T-cell (primary cell): ENCODE measurements at regions not wholly inside any gene's neighbourhood (a gene's known extent, or its start where the extent isn't known, plus 50 kb on each side); places are given as distances from the start of the nearest gene placed in this dataset.

ENCODE experiments used
- ATAC-seq, 4 experiments: fragments of 200-7000 bp in 3 of 4; fragments of 150-1000 bp in 1 of 4; cut with Tn5 transposase; replicated peaks in 1 of 4; 1 replicate in 3 of 4; 2 replicates in 1 of 4; pipeline ENCODE4 v1.10.0; 2021; ENCODE audit warnings: moderate library complexity in 3 of 4, mild to moderate bottlenecking in 2 of 4, moderate number of reproducible peaks in 1 of 4
- CTCF ChIA-PET, 2 donors: fragments of 300-600 bp; sonication (Branson Sonifier 250); formaldehyde crosslinking; loops; one replicate each; lab custom pipeline; 2022; ENCODE audit warnings: antibody characterized with exemption in 2 of 2; lab: Charles Lee
- POLR2A ChIA-PET, 2 donors: fragments of 300-600 bp; sonication (Branson Sonifier 250); formaldehyde crosslinking; loops; one replicate each; lab custom pipeline; 2022; ENCODE audit warnings: antibody characterized with exemption in 2 of 2; lab: Charles Lee
- DNase-seq, 35 experiments: peaks; one replicate each; pipeline versions ENCODE4 v3.0.0 to v3.0.0-alpha.2; 2013 to 2023
- H3K27ac ChIP-seq: one replicate; pipeline ENCODE4 v1.5.1; 2013; ENCODE audit warnings: low read length
- H3K27me3 ChIP-seq, 2 experiments: replicated peaks in 1 of 2; 1 replicate in 1 of 2; 2 replicates in 1 of 2; pipeline versions ENCODE4 v1.6.1 to v1.7.0; 2013; ENCODE audit warnings: low read length in 1 of 2, mixed read lengths in 1 of 2; ENCODE audit not compliant: control insufficient read depth in 2 of 2, insufficient read depth in 2 of 2; ENCODE audit errors: extremely low read depth in 1 of 2
- H3K36me3 ChIP-seq, 2 donors: 1 replicate in 1 of 2; 2 replicates in 1 of 2; pipeline versions ENCODE4 v1.6.1 to v1.7.0; 2013; ENCODE audit warnings: low read length in 1 of 2; ENCODE audit not compliant: control insufficient read depth in 2 of 2, insufficient read depth in 1 of 2; ENCODE audit errors: extremely low read depth in 1 of 2
- H3K4me1 ChIP-seq, 2 experiments: 1 replicate in 1 of 2; 2 replicates in 1 of 2; pipeline versions ENCODE4 v1.6.1 to v1.7.0; 2013; ENCODE audit warnings: low read length in 2 of 2, mixed read lengths in 1 of 2; ENCODE audit not compliant: insufficient read depth in 2 of 2, control insufficient read depth in 1 of 2; ENCODE audit errors: extremely low read depth in 1 of 2
- H3K4me3 ChIP-seq, 2 donors: 1 replicate in 1 of 2; 2 replicates in 1 of 2; pipeline versions ENCODE4 v1.5.1 to v1.7.0; 2013; ENCODE audit warnings: mild to moderate bottlenecking in 2 of 2, low read length in 1 of 2, moderate library complexity in 1 of 2; ENCODE audit not compliant: control insufficient read depth in 1 of 2; ENCODE audit errors: extremely low read depth in 1 of 2
- H3K9me3 ChIP-seq: 2 replicates; pipeline ENCODE4 v1.7.0; 2013
- H3K27ac Mint-ChIP-seq, 2 donors: one replicate each; pipeline ENCODE4 v1.8.0; 2020 to 2021; ENCODE audit warnings: mild to moderate bottlenecking in 2 of 2, mixed read lengths in 2 of 2
- H3K27me3 Mint-ChIP-seq, 2 donors: one replicate each; pipeline ENCODE4 v1.8.0; 2021 to 2022; ENCODE audit warnings: mixed read lengths in 2 of 2
- H3K36me3 Mint-ChIP-seq: one replicate; pipeline ENCODE4 v1.8.0; 2021; ENCODE audit warnings: mixed read lengths
- H3K4me1 Mint-ChIP-seq, 3 donors: one replicate each; pipeline ENCODE4 v1.8.0; 2020 to 2022; ENCODE audit warnings: mixed read lengths in 3 of 3, mild to moderate bottlenecking in 1 of 3
- H3K4me3 Mint-ChIP-seq, 3 donors: one replicate each; pipeline ENCODE4 v1.8.0; 2020 to 2022; ENCODE audit warnings: mild to moderate bottlenecking in 3 of 3, mixed read lengths in 3 of 3, moderate library complexity in 3 of 3
- H3K9me3 Mint-ChIP-seq, 3 donors: one replicate each; pipeline ENCODE4 v1.8.0; 2020 to 2022; ENCODE audit warnings: mixed read lengths in 3 of 3
- WGBS: methylation state at CpG from one replicate; pipeline ENCODE4 v1.1.5; 2013; ENCODE audit warnings: missing lambda C conversion rate; ENCODE audit not compliant: insufficient coverage; 5-methylcytosine and 5-hydroxymethylcytosine counted together

DNA sequence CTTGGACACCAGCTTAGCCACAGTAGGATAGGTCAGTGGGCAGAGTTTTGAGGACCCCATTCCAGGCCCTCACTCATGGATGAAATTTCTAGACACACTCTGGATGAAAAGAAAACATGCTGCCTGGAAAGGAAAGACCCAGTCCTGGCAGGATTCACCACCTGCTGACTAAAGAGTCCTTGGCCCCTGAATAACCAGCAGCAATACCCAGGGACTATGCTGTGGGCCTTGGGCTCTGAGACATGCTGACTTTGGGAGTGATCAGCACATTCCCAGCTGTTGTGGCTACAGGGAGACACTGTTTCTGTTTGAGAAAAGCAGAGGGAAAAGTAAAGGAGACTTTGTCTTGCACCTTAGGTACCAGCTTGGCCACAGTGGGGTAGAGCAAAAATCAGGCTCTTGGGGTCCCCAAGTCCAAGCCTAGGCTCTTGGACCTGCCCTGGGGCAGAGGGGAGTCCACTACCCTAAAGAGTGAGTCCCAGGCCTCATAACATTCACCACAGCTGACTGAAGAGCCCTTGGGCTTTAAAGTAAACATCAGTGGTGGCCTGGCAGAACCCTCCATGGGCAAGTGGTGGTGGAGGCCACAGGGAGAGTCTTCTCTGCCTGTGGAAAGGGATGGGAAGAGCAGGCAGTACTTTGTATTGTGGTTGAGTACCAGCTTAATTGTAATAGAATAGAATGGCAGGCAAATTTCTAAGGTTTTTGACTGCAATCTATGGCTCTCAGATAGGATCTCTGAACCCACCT, 516.8 kb downstream of the BCKDHB start:
- Mint-ChIP-seq H3K36me3 (no peaks in the 10 kb centered on the region), H3K4me1 (no peaks in the 10 kb centered on the region), H3K9me3 (peaks cover 7 to 20% (median 13%) of the 10 kb centered on the region in 3 donors), H3K4me3 (no peak overlapping the region), H3K27ac (no peak overlapping the region), H3K27me3 (peaks cover 0 to 3% of the 10 kb centered on the region in 2 donors)
- no peaks in the 10 kb centered on the region for H3K36me3 ChIP-seq
- ChIA-PET CTCF (no interaction called here), POLR2A (no interaction called here)
- no peak for ATAC-seq
- H3K4me1 ChIP-seq, result no peaks in the 10 kb centered on the region
- no peaks in the 10 kb centered on the region for H3K27me3 ChIP-seq
- H3K9me3 ChIP-seq, result peaks cover 3% of the 10 kb centered on the region
- no peak overlapping the region for H3K4me3 ChIP-seq
- H3K27ac ChIP-seq, result no peak overlapping the region
- no peak for DNase-seq

DNA sequence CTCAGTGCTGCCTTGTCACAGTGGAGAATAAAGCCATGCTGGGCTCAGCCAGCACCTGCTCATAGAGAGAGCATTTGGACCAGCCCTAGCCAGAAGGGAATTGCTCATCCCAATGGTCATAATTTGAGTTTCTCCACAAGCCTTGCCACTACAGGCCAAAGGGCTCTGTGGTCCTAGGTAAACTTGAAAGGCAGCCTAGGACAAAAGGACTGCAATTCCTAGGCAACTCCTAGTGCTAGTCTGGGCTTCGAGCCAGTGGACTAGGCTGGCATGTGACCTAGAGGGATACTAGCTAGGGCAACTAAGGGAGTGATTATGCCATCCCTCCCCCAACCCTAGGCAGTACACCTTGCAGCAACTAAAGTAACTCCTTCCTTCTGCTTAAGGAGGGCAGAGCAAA, 516.2 kb downstream of the BCKDHB start:
- no peak overlapping the region for H3K27ac ChIP-seq
- no CpG with 5 or more reads among the region's 1 CpG for WGBS
- POLR2A ChIA-PET, result no interaction called here
- no peaks in the 10 kb centered on the region for H3K27me3 ChIP-seq
- CTCF ChIA-PET, result no interaction called here
- Mint-ChIP-seq H3K36me3 (no peaks in the 10 kb centered on the region), H3K4me3 (no peak overlapping the region), H3K27me3 (peaks cover 0 to 3% of the 10 kb centered on the region in 2 donors), H3K27ac (no peak overlapping the region), H3K4me1 (no peaks in the 10 kb centered on the region), H3K9me3 (peaks cover 7 to 22% (median 13%) of the 10 kb centered on the region in 3 donors)
- DNase-seq, result no peak
- H3K36me3 ChIP-seq, result no peaks in the 10 kb centered on the region
- peaks cover 3% of the 10 kb centered on the region for H3K9me3 ChIP-seq
- H3K4me1 ChIP-seq, result no peaks in the 10 kb centered on the region
- H3K4me3 ChIP-seq, result no peak overlapping the region
- no peak for ATAC-seq

DNA sequence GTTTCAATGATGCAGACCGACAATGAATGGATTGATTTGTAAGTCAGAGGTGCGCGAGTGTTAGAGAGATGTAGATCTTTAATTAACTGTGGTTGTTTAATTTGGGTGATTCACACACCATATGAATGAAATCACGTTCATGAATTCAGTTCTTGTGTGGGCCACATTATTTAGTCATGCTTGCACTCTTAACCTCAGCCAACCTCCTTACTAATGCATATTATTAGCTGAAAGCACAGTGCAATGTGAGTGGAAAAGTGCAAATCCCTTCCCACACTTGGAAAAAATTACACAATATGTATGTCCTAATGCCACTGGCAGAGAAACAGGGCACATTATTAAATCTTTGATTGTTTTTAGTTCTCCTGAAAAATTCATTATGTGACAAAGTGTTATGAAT, 512.5 kb downstream of the BCKDHB start:
- ChIA-PET POLR2A (no interaction called here), CTCF (no interaction called here)
- Histone ChIP-seq H3K27ac (no peak overlapping the region), H3K27me3 (no peaks in the 10 kb centered on the region), H3K36me3 (no peaks in the 10 kb centered on the region), H3K4me3 (no peak overlapping the region), H3K4me1 (no peaks in the 10 kb centered on the region), H3K9me3 (peaks cover 3% of the 10 kb centered on the region)
- H3K27me3 Mint-ChIP-seq, result no peaks in the 10 kb centered on the region
- H3K36me3 Mint-ChIP-seq, result no peaks in the 10 kb centered on the region
- WGBS, result no CpG with 5 or more reads among the region's 4 CpGs
- no peak overlapping the region for H3K27ac Mint-ChIP-seq
- no peaks in the 10 kb centered on the region for H3K4me1 Mint-ChIP-seq
- H3K9me3 Mint-ChIP-seq, result peaks cover 2 to 14% (median 9%) of the 10 kb centered on the region in 3 donors
- ATAC-seq (no peak), DNase-seq (no peak)
- no peak overlapping the region for H3K4me3 Mint-ChIP-seq

DNA sequence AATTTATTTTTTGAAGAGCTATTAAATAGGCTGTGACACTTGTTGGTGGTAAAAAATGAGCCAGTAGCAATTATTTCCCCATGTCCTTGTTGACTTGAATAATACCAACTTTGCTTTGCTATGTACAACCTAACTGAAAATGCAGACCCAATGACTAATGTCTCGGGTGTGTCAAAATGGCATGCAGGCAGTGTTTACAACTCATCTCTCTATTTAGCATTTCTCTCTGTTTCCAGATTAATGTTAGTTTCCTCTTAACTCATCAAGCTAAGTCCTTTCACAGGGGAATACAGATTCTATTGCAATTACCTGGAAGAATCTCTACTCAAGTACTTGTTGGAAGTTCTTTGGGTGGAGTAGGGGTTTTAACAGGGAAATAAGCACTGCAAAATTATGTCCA, 504.4 kb downstream of the BCKDHB start:
- H3K9me3 Mint-ChIP-seq, result peaks cover 0 to 11% (median 6%) of the 10 kb centered on the region in 3 donors
- no peaks in the 10 kb centered on the region for H3K4me1 ChIP-seq
- no peaks in the 10 kb centered on the region for H3K36me3 ChIP-seq
- DNase-seq (no peak), ATAC-seq (no peak)
- WGBS, result 100% methylated on average over 1 of the region's 1 CpG
- H3K27me3 Mint-ChIP-seq, result peaks cover 0 to 8% of the 10 kb centered on the region in 2 donors
- no peak overlapping the region for H3K4me3 Mint-ChIP-seq
- H3K36me3 Mint-ChIP-seq, result no peaks in the 10 kb centered on the region
- POLR2A ChIA-PET, result no interaction called here
- H3K4me1 Mint-ChIP-seq, result no peaks in the 10 kb centered on the region
- CTCF ChIA-PET, result no interaction called here
- no peaks in the 10 kb centered on the region for H3K27me3 ChIP-seq
- H3K4me3 ChIP-seq, result no peak overlapping the region
- H3K27ac ChIP-seq, result no peak overlapping the region
- no peak overlapping the region for H3K27ac Mint-ChIP-seq
- no peaks in the 10 kb centered on the region for H3K9me3 ChIP-seq

DNA sequence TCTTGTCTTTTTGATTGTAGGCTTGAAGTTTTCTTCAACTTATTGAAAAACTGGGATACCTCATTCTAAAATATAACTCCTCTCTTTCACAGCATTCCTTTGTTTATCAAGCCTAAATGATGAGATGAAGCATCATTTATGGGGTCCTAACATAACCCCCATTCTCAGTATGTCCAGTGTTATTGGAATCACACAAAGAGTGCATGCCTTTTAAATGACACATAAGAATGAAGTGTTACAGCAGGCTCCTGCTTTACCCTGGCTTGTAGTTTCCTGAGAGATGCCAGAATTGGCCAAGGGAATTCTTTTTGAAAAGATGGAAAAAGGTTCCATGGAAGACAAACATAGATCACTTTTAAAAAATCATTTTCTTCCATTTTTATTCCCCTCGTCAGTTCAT, 502.4 kb downstream of the BCKDHB start:
- H3K27me3 Mint-ChIP-seq, result peaks cover 5 to 8% of the 10 kb centered on the region in 2 donors
- Histone ChIP-seq H3K4me3 (no peak overlapping the region), H3K9me3 (no peaks in the 10 kb centered on the region), H3K27me3 (no peaks in the 10 kb centered on the region), H3K27ac (no peak overlapping the region), H3K4me1 (no peaks in the 10 kb centered on the region), H3K36me3 (no peaks in the 10 kb centered on the region)
- no peaks in the 10 kb centered on the region for H3K36me3 Mint-ChIP-seq
- no peak overlapping the region for H3K4me3 Mint-ChIP-seq
- ATAC-seq (no peak), DNase-seq (no peak)
- ChIA-PET CTCF (no interaction called here), POLR2A (no interaction called here)
- H3K4me1 Mint-ChIP-seq, result no peaks in the 10 kb centered on the region
- H3K27ac Mint-ChIP-seq, result no peak overlapping the region
- WGBS, result no CpG with 5 or more reads among the region's 1 CpG
- peaks cover 0 to 5% (median 5%) of the 10 kb centered on the region in 3 donors for H3K9me3 Mint-ChIP-seq

DNA sequence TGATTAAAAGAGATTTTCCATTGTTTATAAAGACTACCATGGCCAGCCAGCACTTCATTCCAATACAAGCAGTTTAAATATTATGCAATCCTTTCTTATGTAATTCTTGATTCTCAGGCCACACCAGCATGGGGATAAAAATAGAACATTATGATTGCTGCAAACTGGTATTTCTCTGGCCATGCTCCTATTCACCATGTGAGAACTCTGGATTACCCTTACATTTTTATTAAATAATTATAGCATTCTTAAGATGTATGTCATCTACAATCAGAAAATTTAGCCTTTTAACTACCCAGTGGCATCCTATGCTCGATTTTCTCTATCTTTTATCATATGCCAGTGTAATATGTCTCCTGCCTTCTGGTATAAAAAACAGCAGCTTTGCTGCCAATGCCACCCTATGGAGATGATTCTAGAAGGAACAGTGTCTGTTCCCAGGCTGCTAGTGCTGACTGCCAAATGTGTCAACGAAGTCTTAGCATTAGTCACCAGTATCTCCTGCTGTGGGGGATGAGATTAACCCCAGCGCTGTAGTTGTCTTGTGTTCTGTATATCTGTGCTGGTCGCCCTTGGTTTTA, 501.4 kb downstream of the BCKDHB start:
- DNase-seq, result no peak
- H3K9me3 ChIP-seq, result no peaks in the 10 kb centered on the region
- Mint-ChIP-seq H3K9me3 (no peaks in the 10 kb centered on the region), H3K4me1 (no peaks in the 10 kb centered on the region), H3K27ac (no peak overlapping the region), H3K27me3 (peaks cover 5 to 8% of the 10 kb centered on the region in 2 donors), H3K36me3 (no peaks in the 10 kb centered on the region), H3K4me3 (no peak overlapping the region)
- ChIA-PET POLR2A (no interaction called here), CTCF (interaction anchor here in 1 of 2 donors (0.5 kb wide), 1 partner anchor 502 kb away, joined by 3 read pairs; no protein-coding TSS in a partner anchor)
- no peak overlapping the region for H3K27ac ChIP-seq
- 22% methylated on average over 1 of the region's 4 CpGs for WGBS
- H3K27me3 ChIP-seq, result no peaks in the 10 kb centered on the region
- no peak overlapping the region for H3K4me3 ChIP-seq
- ATAC-seq, result no peak
- no peaks in the 10 kb centered on the region for H3K36me3 ChIP-seq
- H3K4me1 ChIP-seq, result no peaks in the 10 kb centered on the region
